AG20443 (cell line): ENCODE measurements at regions not wholly inside any gene's neighbourhood (a gene's known extent, or its start where the extent isn't known, plus 50 kb on each side); places are given as distances from the start of the nearest gene placed in this dataset.

Source experiments
- DNase-seq: peaks from one replicate; pipeline ENCODE4 v3.0.0; 2012; ENCODE audit warnings: low spot score, mixed read lengths

DNA sequence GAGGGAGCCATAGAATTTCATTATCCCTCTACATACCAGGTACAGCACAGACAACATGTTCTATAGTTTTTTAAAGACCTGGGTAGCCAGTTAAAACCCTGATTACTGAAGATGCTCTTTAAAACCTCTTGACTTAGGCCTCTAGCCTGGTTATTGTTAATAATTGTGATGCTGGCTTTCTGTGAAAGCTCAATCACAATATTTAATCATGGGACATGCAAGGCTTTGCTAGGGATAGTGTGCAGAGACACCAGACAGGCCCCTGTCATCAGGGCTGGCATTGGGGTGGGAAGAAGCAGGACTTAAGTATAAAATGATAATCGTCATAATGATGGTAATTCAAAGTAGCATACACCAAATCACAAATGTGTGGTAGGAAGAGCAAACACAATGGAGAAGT lies 274.4 kb downstream of the PTBP2 start:
- DNase-seq = no peak

DNA sequence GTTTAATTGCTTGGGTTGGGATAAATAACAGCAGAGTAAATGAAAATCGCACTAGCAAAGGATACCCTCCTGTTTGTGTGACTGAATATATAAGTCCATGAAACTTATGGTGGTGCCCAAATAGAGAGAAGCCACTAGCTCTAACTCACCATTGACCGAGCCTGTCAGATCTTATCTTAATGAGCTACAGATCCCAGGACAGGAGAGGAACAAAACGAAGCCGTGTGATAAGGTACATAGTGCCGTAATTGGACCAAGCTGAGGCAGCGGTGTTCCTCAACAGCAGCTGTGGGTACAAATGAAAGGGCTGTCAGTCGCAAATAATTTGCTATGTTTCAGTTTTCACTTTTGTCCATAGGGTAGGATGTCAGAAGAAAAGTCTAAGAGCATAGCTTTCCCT lies 276.1 kb downstream of the PTBP2 start:
- DNase-seq = no peak

- no peak for DNase-seq
Measured at GRCh38 chr1:96998466-96998865, 276.9 kb downstream of the PTBP2 start.

DNA sequence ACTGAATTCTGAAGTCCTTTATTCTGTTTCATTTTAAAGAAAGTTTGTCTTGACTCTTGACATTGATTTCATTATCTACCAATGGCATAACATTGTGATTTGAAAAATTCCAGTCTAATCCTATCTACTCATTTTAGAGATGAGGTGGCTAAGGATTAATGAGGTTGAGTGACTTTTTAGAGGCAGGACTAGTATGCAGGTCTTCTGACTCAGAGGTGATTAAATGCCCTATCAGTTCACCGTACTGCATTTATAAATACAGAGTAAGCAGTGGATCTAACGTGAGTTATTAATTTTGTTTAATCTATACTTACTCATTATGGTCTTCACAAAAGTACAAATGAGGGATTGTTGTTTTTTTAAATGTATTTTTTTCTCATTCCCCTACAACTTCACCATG lies 277.6 kb downstream of the PTBP2 start:
- no peak for DNase-seq

- no peak for DNase-seq
Measured at GRCh38 chr1:97004054-97004453, 282.5 kb downstream of the PTBP2 start.

DNA sequence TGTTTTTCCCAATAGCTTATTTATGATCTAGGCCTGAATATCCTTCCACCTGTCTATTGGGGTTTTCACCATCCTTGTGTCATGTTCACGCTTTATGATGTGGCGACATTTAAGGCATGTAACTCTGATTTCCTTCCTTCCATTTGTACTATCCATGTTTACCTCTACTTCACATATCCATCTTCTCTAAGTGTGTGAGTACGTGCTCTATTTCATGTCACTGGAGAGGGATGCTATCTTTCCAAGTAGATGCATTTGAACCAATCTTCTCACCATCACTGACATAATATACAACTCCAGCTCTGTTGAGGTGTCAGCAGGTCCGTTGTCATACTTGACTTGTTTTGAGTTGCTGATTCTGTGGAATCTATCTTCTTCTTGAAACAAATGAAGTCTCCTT lies 283.2 kb downstream of the PTBP2 start:
- no peak for DNase-seq

GRCh38 chr1:97006044-97006661 lies 284.6 kb downstream of the PTBP2 start:
- DNase-seq = peak; percentile 28

DNA sequence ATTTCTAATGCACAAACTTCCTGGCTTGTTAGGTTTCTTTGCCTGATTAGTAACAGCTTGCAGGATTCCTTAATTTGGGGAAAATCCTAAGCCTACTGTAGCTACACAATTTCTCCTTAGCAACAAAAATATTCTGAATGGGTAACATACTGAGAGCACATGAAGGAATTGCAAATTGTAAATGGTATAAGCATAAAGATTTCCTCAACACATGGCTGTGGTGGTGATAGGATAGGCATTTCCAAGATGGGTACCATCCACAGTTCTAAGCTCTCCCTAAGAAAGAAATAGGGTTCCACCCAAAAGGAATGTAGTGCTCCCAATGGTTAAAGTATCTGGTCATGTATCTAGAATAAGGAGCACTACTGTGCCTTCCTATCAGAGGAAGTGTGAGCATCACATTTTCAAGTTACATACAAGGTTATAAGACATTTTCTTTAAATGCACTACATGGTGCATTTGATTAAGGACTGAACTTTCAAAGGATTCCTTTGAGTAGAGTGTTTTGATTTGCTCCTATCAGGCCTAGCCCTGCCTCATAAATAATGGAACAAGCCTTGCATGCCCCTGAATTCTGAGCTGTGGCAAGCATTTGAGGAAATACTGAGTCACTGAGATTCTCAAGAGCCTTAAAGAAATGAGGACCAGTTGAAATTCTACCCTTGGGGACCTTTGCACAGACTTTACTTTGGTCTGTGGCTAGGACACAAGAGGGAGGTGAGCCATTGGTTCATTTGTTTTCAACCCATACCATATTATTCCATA lies 286.4 kb downstream of the PTBP2 start:
- DNase-seq = no peak

- no peak for DNase-seq
Measured at GRCh38 chr1:97010566-97011264, 289.1 kb downstream of the PTBP2 start.

DNA sequence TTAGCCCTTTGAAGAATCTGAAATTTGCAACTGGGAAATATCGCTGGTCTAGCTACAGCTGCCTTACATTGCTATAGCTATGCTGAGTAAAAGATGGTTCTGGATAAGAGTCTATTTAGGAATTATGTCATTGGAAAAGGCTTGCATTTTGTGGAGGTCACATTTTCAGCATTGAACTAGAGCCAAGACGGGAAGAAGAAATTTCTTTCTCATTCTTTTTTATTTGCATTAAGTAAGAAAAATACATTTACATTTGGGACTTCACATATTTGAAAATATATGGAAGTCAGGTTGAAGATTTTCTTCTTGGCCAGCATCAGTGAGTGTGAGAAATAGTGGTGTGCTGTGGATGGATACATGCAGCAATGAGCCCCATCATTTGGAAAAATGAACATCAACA lies 291.6 kb downstream of the PTBP2 start:
- DNase-seq = no peak

- peak; percentile 18 for DNase-seq
Measured at GRCh38 chr1:97013941-97014340, 292.4 kb downstream of the PTBP2 start.

DNA sequence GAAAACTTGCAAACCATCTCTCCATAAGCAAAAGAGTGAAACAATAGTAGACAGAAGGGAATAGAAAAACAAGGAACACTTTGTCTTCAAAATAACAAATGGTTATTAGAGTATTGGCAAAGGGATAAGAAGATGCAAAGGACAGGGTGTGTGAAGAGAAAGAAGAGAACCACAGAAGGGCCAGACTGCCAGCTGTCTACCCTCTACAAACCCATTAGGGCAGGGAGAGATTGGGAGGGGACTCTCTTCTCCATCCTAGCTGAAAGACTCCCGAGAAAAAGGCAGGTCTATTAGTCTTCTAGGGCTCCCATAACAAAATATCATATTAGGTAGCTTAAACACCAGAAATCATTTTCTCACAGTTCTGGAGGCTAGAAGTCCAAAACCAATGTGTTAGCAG lies 292.8 kb downstream of the PTBP2 start:
- no peak for DNase-seq

DNA sequence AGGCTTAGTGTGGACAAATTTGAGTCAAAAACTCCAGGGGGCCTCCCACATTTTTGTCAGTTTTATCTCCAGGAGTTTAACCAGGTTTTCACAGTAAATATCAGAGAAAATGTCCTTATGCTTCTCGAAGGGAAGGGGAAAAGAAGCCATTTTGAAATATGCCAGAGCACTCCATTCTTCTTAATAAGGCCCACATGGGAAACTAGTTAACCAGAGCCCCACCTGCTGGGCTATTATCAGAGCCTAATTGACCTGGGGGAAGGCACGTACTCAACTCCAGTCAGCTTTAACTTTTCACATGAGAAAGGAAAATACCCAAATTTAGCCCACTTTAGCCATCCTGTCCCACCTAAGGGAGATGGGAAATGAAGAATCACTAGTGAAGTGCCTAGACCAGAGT lies 296.3 kb downstream of the PTBP2 start:
- DNase-seq = no peak
